NB4 (cell line): ENCODE measurements at regions not wholly inside any gene's neighbourhood (a gene's known extent, or its start where the extent isn't known, plus 50 kb on each side); places are given as distances from the start of the nearest gene placed in this dataset.

Source experiments
- MYC ChIP-seq: IDR thresholded peaks from 2 replicates; pipeline ENCODE4 v1.6.1; 2011; ENCODE audit warnings: low read depth, low read length
- POLR2A ChIP-seq: IDR thresholded peaks from 2 replicates; pipeline ENCODE4 v1.6.1; 2011; ENCODE audit warnings: mild to moderate bottlenecking; ENCODE audit not compliant: insufficient read length; ENCODE audit errors: extremely low read depth
- TF ChIP-seq, protein P1 (sequence below): IDR thresholded peaks from one replicate; pipeline ENCODE4 v1.5.1; 2012; ENCODE audit warnings: low read depth, low read length
- TF ChIP-seq, protein P2 (sequence below): IDR thresholded peaks from 2 replicates; pipeline ENCODE4 v1.6.1; 2011; ENCODE audit warnings: low read depth, low read length

DNA sequence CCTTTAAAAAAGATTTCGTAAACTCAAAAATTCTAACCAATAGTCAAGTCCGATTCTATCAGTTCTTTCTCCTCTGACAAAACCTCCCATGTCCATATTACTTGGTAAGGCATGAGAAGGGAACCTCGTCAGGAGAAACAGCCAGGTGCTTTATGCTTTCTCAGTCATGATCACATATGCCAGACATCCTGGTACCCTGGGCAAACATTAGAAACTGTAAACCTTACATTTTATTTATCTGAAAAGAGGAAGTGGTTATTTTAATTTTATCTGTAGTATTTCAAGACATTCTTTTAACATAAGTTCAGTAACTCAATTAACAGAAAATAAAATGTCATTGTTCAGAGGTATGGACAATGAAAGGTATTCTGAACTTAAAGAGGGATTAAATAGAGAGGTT is 474.8 kb upstream of the GBE1 start:
- TF ChIP-seq, protein P1, sequence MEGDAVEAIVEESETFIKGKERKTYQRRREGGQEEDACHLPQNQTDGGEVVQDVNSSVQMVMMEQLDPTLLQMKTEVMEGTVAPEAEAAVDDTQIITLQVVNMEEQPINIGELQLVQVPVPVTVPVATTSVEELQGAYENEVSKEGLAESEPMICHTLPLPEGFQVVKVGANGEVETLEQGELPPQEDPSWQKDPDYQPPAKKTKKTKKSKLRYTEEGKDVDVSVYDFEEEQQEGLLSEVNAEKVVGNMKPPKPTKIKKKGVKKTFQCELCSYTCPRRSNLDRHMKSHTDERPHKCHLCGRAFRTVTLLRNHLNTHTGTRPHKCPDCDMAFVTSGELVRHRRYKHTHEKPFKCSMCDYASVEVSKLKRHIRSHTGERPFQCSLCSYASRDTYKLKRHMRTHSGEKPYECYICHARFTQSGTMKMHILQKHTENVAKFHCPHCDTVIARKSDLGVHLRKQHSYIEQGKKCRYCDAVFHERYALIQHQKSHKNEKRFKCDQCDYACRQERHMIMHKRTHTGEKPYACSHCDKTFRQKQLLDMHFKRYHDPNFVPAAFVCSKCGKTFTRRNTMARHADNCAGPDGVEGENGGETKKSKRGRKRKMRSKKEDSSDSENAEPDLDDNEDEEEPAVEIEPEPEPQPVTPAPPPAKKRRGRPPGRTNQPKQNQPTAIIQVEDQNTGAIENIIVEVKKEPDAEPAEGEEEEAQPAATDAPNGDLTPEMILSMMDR = no peak
- TF ChIP-seq POLR2A = no peak
- TF ChIP-seq, protein P2, sequence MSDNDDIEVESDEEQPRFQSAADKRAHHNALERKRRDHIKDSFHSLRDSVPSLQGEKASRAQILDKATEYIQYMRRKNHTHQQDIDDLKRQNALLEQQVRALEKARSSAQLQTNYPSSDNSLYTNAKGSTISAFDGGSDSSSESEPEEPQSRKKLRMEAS = no peak
- TF ChIP-seq MYC = no peak
